Loucy (cell line): ENCODE measurements at regions not wholly inside any gene's neighbourhood (a gene's known extent, or its start where the extent isn't known, plus 50 kb on each side); places are given as distances from the start of the nearest gene placed in this dataset.

Experiments used
- CTCF ChIP-seq: fragments of 200-600 bp; sonication (generic); conservative IDR thresholded peaks from 2 replicates; pipeline ENCODE4 v1.5.1; 2014; ENCODE audit warnings: mild to moderate bottlenecking, antibody characterized with exemption, low read length
- EZH2phosphoT487 ChIP-seq: fragments of 200-600 bp; IDR thresholded peaks from 2 replicates; pipeline ENCODE4 v1.6.1; 2018; ENCODE audit warnings: antibody characterized with exemption, mild to moderate bottlenecking, moderate library complexity, borderline replicate concordance

GRCh38 chr6:1020837-1021236, 291.1 kb upstream of the FOXQ1 start:
- TF ChIP-seq CTCF = no peak
- TF ChIP-seq EZH2phosphoT487 = no peak
